Stimulated activated CD8-positive, alpha-beta memory T cell treated with anti-CD3 and anti-CD28 coated beads, Interleukin-2, amount 100 ng/mL, for 48 hours (primary cell): ENCODE measurements at regions not wholly inside any gene's neighbourhood (a gene's known extent, or its start where the extent isn't known, plus 50 kb on each side); places are given as distances from the start of the nearest gene placed in this dataset.

Experiments
- DNase-seq, 2 donors: peaks; one replicate each; pipeline ENCODE4 v3.0.0-alpha.2; 2020; ENCODE audit warnings: low read depth in 2 of 2

GRCh38 chr6:167643223-167643622 is 183.5 kb upstream of the AFDN start:
- DNase-seq = no peak

- no peak for DNase-seq
Measured at GRCh38 chr6:167643716-167644115, 183.0 kb upstream of the AFDN start.

GRCh38 chr6:167644412-167645132 is 182.1 kb upstream of the AFDN start:
- DNase-seq = no peak

- DNase-seq = no peak
Measured at GRCh38 chr6:167645368-167645767, 181.3 kb upstream of the AFDN start.

- no peak for DNase-seq
Measured at GRCh38 chr6:167647306-167647705, 179.4 kb upstream of the AFDN start.

GRCh38 chr6:167647737-167648470 is 178.8 kb upstream of the AFDN start:
- no peak for DNase-seq

GRCh38 chr6:167648501-167649278 is 178.0 kb upstream of the AFDN start:
- DNase-seq = no peak

- DNase-seq = no peak
Measured at GRCh38 chr6:167649476-167649875, 177.2 kb upstream of the AFDN start.

GRCh38 chr6:167650730-167651317 is 175.9 kb upstream of the AFDN start:
- DNase-seq = no peak

- no peak for DNase-seq
Measured at GRCh38 chr6:167651318-167652041, 175.2 kb upstream of the AFDN start.

GRCh38 chr6:167652042-167652700 is 174.5 kb upstream of the AFDN start:
- no peak for DNase-seq

- no peak for DNase-seq
Measured at GRCh38 chr6:167652701-167653095, 174.0 kb upstream of the AFDN start.

GRCh38 chr6:167653561-167653960 is 173.2 kb upstream of the AFDN start:
- no peak for DNase-seq

GRCh38 chr6:167654389-167654788 is 172.3 kb upstream of the AFDN start:
- DNase-seq = no peak

GRCh38 chr6:167655174-167655821 is 171.4 kb upstream of the AFDN start:
- no peak for DNase-seq

- DNase-seq = no peak
Measured at GRCh38 chr6:167658106-167658505, 168.6 kb upstream of the AFDN start.

GRCh38 chr6:167659046-167659445 is 167.7 kb upstream of the AFDN start:
- DNase-seq = no peak

- DNase-seq = no peak
Measured at GRCh38 chr6:167660424-167660823, 166.3 kb upstream of the AFDN start.

- no peak for DNase-seq
Measured at GRCh38 chr6:167660944-167661551, 165.7 kb upstream of the AFDN start.

GRCh38 chr6:167661552-167662044 is 165.1 kb upstream of the AFDN start:
- DNase-seq = no peak
